ENCODE measurements at regions not wholly inside any gene's neighbourhood (a gene's known extent, or its start where the extent isn't known, plus 50 kb on each side); places are given as distances from the start of the nearest gene placed in this dataset.

GRCh38 chrX:122982521-122982920 lies 201.6 kb upstream of the GRIA3 start:
- TF ChIP-seq ZNF302 (tag by site-specific recombination; IDR thresholded peaks at IDR 0.05; ENCODE audit: low read depth) (no peak), ZNF791 (tag by site-specific recombination; IDR thresholded peaks at IDR 0.05) (no peak), ZNF324 (tag by site-specific recombination; IDR thresholded peaks at IDR 0.05) (no peak)
